GM18868 (cell line): ENCODE measurements at regions not wholly inside any gene's neighbourhood (a gene's known extent, or its start where the extent isn't known, plus 50 kb on each side); places are given as distances from the start of the nearest gene placed in this dataset.

Source experiments
- ATAC-seq: cut with Tn5 transposase; IDR thresholded peaks from one replicate; pipeline ENCODE4 v1.9.1; 2021; ENCODE audit warnings: mild to moderate bottlenecking, moderate library complexity; ENCODE audit not compliant: unreplicated experiment

- ATAC-seq: no peak
Measured at GRCh38 chr13:37412241-37412921, 186.2 kb downstream of the POSTN start.

GRCh38 chr13:37410316-37410715, 188.3 kb downstream of the POSTN start:
- no peak for ATAC-seq

- no peak for ATAC-seq
Measured at GRCh38 chr13:37409756-37410155, 188.8 kb downstream of the POSTN start.

- no peak for ATAC-seq
Measured at GRCh38 chr13:37407156-37407555, 191.4 kb downstream of the POSTN start.

- ATAC-seq: no peak
Measured at GRCh38 chr13:37406031-37406430, 192.5 kb downstream of the POSTN start.

GRCh38 chr13:37403776-37404527, 194.6 kb downstream of the POSTN start:
- no peak for ATAC-seq

- ATAC-seq: no peak
Measured at GRCh38 chr13:37401721-37402120, 196.8 kb downstream of the POSTN start.

- ATAC-seq: no peak
Measured at GRCh38 chr13:37397535-37397934, 201.0 kb downstream of the POSTN start.

- ATAC-seq: no peak
Measured at GRCh38 chr13:37395544-37395943, 203.0 kb downstream of the POSTN start.

GRCh38 chr13:37392389-37392788, 206.2 kb downstream of the POSTN start:
- ATAC-seq: no peak

GRCh38 chr13:37390735-37391134, 207.8 kb downstream of the POSTN start:
- no peak for ATAC-seq

GRCh38 chr13:37385956-37386670, 212.5 kb downstream of the POSTN start:
- no peak for ATAC-seq

- ATAC-seq: no peak
Measured at GRCh38 chr13:37385248-37385647, 213.3 kb downstream of the POSTN start.

GRCh38 chr13:37383856-37384370, 214.7 kb downstream of the POSTN start:
- ATAC-seq: no peak

- ATAC-seq: no peak
Measured at GRCh38 chr13:37383046-37383445, 215.5 kb downstream of the POSTN start.

GRCh38 chr13:37382146-37382545, 216.4 kb downstream of the POSTN start:
- ATAC-seq: no peak

- ATAC-seq: no peak
Measured at GRCh38 chr13:37381502-37381901, 217.1 kb downstream of the POSTN start.

GRCh38 chr13:37379841-37380240, 218.7 kb downstream of the POSTN start:
- ATAC-seq: no peak

- no peak for ATAC-seq
Measured at GRCh38 chr13:37375724-37376123, 222.8 kb downstream of the POSTN start.

GRCh38 chr13:37375071-37375470, 223.5 kb downstream of the POSTN start:
- ATAC-seq: no peak

- ATAC-seq: no peak
Measured at GRCh38 chr13:37369616-37370015, 229.0 kb downstream of the POSTN start.

- no peak for ATAC-seq
Measured at GRCh38 chr13:37368501-37368900, 230.1 kb downstream of the POSTN start.
